ENCODE measurements at regions not wholly inside any gene's neighbourhood (a gene's known extent, or its start where the extent isn't known, plus 50 kb on each side); places are given as distances from the start of the nearest gene placed in this dataset.

- no peak overlapping the region for H3K27ac Mint-ChIP-seq (ENCODE audit: unreplicated experiment)
- DNase-seq (ENCODE audit: low spot score): no peak
- TF ChIP-seq CTCF (IDR thresholded peaks at IDR 0.05; ENCODE audit: unreplicated experiment): no peak
- H3K9me3 Mint-ChIP-seq (ENCODE audit: unreplicated experiment): no peaks in the 10 kb centered on the region
- no peaks in the 10 kb centered on the region for H3K4me1 Mint-ChIP-seq (ENCODE audit: unreplicated experiment)
- H3K4me3 Mint-ChIP-seq (ENCODE audit: unreplicated experiment): no peak overlapping the region
- H3K36me3 Mint-ChIP-seq (ENCODE audit: low read depth, unreplicated experiment): no peaks in the 10 kb centered on the region
- no peaks in the 10 kb centered on the region for H3K27me3 Mint-ChIP-seq (ENCODE audit: unreplicated experiment)
These were observed 1720.2 kb downstream of the PCDH7 start for GRCh38 chr4:32440391-32440790.

GRCh38 chr4:32454482-32454881, 1734.3 kb downstream of the PCDH7 start:
- H3K27me3 Mint-ChIP-seq (ENCODE audit: unreplicated experiment): no peaks in the 10 kb centered on the region
- H3K9me3 Mint-ChIP-seq (ENCODE audit: unreplicated experiment): no peaks in the 10 kb centered on the region
- no peaks in the 10 kb centered on the region for H3K36me3 Mint-ChIP-seq (ENCODE audit: low read depth, unreplicated experiment)
- DNase-seq (ENCODE audit: low spot score): no peak
- H3K4me1 Mint-ChIP-seq (ENCODE audit: unreplicated experiment): no peaks in the 10 kb centered on the region
- H3K27ac Mint-ChIP-seq (ENCODE audit: unreplicated experiment): no peak overlapping the region
- H3K4me3 Mint-ChIP-seq (ENCODE audit: unreplicated experiment): no peak overlapping the region
- no peak for TF ChIP-seq CTCF (IDR thresholded peaks at IDR 0.05; ENCODE audit: unreplicated experiment)

GRCh38 chr4:32455231-32455630, 1735.1 kb downstream of the PCDH7 start:
- Mint-ChIP-seq H3K27me3 (ENCODE audit: unreplicated experiment) (no peaks in the 10 kb centered on the region), H3K27ac (ENCODE audit: unreplicated experiment) (no peak overlapping the region), H3K9me3 (ENCODE audit: unreplicated experiment) (no peaks in the 10 kb centered on the region), H3K36me3 (ENCODE audit: low read depth, unreplicated experiment) (no peaks in the 10 kb centered on the region), H3K4me1 (ENCODE audit: unreplicated experiment) (no peaks in the 10 kb centered on the region), H3K4me3 (ENCODE audit: unreplicated experiment) (no peak overlapping the region)
- no peak for DNase-seq (ENCODE audit: low spot score)
- TF ChIP-seq CTCF (IDR thresholded peaks at IDR 0.05; ENCODE audit: unreplicated experiment): no peak

- TF ChIP-seq CTCF (IDR thresholded peaks at IDR 0.05; ENCODE audit: unreplicated experiment): no peak
- H3K36me3 Mint-ChIP-seq (ENCODE audit: low read depth, unreplicated experiment): no peaks in the 10 kb centered on the region
- no peak overlapping the region for H3K27ac Mint-ChIP-seq (ENCODE audit: unreplicated experiment)
- no peaks in the 10 kb centered on the region for H3K9me3 Mint-ChIP-seq (ENCODE audit: unreplicated experiment)
- H3K4me1 Mint-ChIP-seq (ENCODE audit: unreplicated experiment): no peaks in the 10 kb centered on the region
- no peaks in the 10 kb centered on the region for H3K27me3 Mint-ChIP-seq (ENCODE audit: unreplicated experiment)
- no peak overlapping the region for H3K4me3 Mint-ChIP-seq (ENCODE audit: unreplicated experiment)
- no peak for DNase-seq (ENCODE audit: low spot score)
These were observed 1740.8 kb downstream of the PCDH7 start for GRCh38 chr4:32460972-32461371.

- no peaks in the 10 kb centered on the region for H3K27me3 Mint-ChIP-seq (ENCODE audit: unreplicated experiment)
- peak; percentile 70 for TF ChIP-seq CTCF (IDR thresholded peaks at IDR 0.05; ENCODE audit: unreplicated experiment)
- no peaks in the 10 kb centered on the region for H3K36me3 Mint-ChIP-seq (ENCODE audit: low read depth, unreplicated experiment)
- no peaks in the 10 kb centered on the region for H3K9me3 Mint-ChIP-seq (ENCODE audit: unreplicated experiment)
- no peak overlapping the region for H3K4me3 Mint-ChIP-seq (ENCODE audit: unreplicated experiment)
- H3K27ac Mint-ChIP-seq (ENCODE audit: unreplicated experiment): no peak overlapping the region
- H3K4me1 Mint-ChIP-seq (ENCODE audit: unreplicated experiment): no peaks in the 10 kb centered on the region
- peak; percentile 34 for DNase-seq (ENCODE audit: low spot score)
These were observed 1742.8 kb downstream of the PCDH7 start for GRCh38 chr4:32462944-32463343.

Data from endothelial cell (in vitro differentiated cells).